HG02970 (cell line): ENCODE measurements at regions not wholly inside any gene's neighbourhood (a gene's known extent, or its start where the extent isn't known, plus 50 kb on each side); places are given as distances from the start of the nearest gene placed in this dataset.
"Not testable (repeated sequence)": the region's sequence is repeated elsewhere in the genome, so short reads cannot be mapped to it uniquely, and the experiment has no call there.

Experiments used
- ATAC-seq: cut with Tn5 transposase; IDR thresholded peaks from one replicate; pipeline ENCODE4 v1.9.1; 2021; ENCODE audit warnings: mild to moderate bottlenecking, moderate library complexity, moderate number of reproducible peaks; ENCODE audit not compliant: unreplicated experiment, low FRiP score

- no peak for ATAC-seq
Measured at GRCh38 chr2:21895200-21895599, 771.4 kb downstream of the TDRD15 start.

DNA sequence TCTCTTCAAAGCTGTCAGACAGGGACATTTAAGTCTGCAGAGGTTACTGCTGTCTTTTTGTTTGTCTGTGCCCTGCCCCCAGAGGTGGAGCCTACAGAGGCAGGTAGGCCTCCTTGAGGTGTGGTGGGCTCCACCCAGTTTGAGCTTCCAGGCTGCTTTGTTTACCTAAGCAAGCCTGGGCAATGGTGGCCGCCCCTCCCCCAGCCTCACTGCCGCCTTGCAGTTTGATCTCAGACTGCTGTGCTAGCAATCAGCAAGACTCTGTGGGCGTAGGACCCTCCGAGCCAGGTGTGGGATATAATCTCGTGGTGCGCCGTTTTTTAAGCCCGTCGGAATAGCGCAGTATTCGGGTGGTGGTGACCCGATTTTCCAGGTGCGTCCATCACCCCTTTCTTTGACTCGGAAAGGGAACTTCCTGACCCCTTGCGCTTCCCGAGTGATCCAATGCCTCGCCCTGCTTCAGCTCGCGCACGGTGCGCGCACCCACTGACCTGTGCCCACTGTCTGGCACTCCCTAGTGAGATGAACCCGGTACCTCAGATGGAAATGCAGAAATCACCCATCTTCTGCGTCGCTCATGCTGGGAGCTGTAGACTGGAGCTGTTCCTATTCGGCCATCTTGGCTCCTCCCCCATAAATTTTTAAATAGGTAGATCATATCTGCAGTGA lies 785.1 kb downstream of the TDRD15 start:
- not testable (repeated sequence) for ATAC-seq

DNA sequence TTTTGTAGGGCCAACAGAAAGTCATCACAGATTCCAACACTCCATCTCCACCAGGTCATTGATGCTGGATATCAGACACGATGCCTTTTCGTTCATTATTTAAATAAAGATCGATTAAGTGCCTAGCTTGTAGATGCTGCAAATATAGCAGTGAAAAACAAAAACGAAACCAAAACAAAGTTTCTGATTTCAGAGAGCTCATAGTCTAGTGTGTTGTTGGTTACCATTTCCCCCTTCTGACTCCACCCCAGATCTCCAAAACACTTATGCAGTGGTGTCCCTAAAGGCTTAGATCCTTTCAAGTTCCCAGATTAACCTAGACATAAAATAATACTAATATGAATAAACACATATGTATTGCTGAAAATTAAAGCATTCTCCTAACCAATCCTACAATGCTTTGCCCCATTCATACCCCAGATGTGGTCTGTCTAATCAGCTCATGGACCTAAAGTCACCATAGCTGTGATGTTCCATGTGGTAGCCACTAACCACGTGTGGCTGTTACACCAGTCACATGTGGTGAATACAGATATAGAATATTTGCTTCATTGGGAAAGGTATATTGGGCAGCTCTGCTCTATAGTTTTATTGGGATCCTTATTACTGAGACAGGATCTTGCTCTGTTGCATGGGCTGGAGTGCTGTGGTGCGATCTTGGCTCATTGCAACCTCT lies 787.2 kb downstream of the TDRD15 start:
- no peak for ATAC-seq

DNA sequence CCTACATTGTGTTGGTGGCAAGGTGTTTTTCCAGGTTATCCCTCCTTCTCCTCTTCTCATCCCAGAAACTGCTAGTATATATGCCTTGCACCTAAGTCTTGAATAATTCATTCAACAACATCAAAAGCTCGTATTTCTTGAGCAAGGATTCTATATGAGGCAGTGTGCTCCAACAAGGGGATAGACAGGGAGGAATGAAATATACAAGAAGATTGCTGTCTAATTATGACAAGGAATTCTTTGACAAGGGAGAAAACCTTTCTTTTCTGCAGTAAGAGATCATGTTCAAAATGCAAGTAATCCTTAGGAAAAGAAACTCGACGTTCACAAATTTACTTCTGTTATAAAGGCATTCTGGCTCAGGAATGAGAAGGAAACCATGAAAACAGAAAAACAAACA lies 788.6 kb downstream of the TDRD15 start:
- ATAC-seq, result no peak

DNA sequence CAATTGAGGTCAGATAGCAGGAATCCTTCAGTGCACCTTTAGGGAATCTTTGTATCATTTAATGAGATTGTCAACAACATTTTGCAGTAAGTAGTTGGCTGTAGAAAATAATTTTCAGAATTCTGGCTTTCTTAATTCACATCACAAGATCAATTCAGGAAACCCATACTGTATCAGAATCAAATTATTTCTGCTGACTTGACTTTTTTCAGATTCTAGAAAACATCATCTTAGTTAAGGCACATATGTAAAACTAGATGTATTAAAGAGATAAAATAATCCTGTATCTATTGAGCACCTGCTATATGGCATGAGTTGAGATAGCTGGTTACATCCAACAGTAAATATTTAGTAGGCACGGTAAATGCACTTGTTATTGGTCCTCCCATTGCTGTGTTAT lies 791.4 kb downstream of the TDRD15 start:
- no peak for ATAC-seq

- ATAC-seq, result no peak
Measured at GRCh38 chr2:21916934-21917522, 793.3 kb downstream of the TDRD15 start.

DNA sequence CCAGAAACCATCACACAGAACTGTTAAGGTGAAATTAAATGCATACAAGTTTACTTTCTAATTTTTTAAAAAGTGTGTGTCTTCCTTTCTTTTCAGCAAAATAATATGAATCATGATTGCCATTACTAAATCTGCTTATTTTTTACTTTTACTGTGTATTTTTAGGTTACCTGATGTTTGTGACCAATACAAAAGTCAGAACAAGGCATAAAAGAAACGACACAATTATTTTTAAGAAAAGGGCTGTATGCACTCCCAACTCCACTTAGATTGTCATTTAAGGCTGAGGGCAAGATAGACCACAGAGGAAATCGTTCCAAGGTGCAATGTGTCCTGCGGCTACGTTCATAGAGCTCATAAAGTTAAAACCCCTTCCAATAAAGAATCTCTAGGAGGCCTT lies 797.0 kb downstream of the TDRD15 start:
- ATAC-seq, result no peak

GRCh38 chr2:21924640-21925285 lies 801.0 kb downstream of the TDRD15 start:
- ATAC-seq, result peak; percentile 80

DNA sequence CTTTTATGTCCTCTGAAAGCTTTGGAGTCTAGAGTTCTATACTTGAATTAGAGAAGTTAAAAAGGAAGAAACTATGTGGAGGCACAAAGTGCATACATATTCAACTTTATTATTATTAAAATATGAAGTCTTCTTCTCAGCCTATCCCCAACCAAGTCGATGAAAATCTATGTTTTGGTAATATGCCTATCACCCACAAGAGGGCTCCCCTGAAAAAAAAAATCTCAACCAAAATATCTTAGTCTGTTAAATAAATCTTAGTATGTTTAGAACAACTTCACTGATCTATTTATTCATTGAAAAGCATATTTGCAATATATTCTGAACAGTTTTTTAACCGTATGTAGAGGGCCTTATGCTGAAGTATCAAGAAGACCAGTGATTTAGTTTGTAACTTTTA lies 804.5 kb downstream of the TDRD15 start:
- ATAC-seq, result no peak

DNA sequence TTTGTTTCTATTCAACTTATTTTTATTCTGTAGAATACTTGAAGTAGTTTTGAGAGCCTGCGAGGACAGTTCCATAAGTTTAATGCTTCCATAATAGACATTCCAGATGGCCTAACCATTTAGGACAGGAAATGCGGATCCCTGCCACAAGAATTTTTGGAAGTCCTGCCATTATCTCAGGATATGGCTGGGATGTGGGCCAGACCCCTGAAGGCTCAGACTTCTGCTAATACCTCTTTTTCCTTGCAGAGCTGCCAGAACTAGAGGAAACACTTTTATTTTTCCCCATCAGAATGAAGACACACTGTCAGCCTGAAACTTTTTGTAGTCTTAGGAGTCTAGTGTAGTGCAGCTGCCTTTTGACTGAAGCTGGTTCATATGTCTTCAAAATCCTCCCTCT lies 806.5 kb downstream of the TDRD15 start:
- ATAC-seq, result no peak

GRCh38 chr2:21939967-21940366 lies 816.2 kb downstream of the TDRD15 start:
- no peak for ATAC-seq

DNA sequence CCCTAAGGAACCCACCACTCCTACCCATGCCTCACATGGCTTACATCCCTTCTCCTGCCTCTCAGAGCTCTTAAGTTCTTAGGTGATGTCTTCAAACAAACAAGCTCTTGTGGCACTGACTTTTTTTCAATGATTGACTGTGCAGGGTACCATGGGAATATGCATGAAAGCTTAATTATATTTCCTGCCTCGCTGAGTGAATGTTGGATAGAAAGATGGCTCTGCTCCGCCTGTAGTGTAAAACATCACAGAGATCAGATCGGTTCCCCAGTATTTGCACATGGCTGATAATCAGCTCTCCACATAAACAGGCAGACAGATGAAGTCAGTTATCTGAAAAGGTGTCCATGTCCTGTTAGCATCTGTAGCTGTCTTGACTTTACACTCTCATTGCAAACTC lies 820.8 kb downstream of the TDRD15 start:
- no peak for ATAC-seq

- no peak for ATAC-seq
Measured at GRCh38 chr2:21945658-21946057, 821.9 kb downstream of the TDRD15 start.

GRCh38 chr2:21947046-21947445 lies 823.3 kb downstream of the TDRD15 start:
- ATAC-seq, result no peak

GRCh38 chr2:21966139-21966538 lies 842.4 kb downstream of the TDRD15 start:
- ATAC-seq, result no peak

- no peak for ATAC-seq
Measured at GRCh38 chr2:21970971-21971370, 847.2 kb downstream of the TDRD15 start.

DNA sequence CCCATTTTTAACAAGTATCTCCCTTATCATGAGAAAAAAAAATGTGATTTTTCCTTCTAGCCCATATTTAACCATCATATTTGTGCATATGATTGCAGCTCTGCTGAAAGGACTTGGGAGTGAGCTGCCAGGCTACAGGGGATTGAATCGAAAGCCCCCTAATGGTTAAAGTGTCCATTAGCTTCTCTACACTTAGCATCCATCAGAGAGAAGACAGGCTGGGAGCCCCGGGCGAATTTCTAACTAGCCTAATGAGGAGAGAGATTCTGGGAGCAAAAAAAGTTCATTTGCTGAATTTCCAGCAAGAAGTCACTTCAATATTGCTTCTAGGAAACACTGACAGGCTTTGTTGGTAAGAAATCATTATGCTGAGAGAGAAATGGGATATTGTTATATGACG lies 848.8 kb downstream of the TDRD15 start:
- ATAC-seq, result no peak

- no peak for ATAC-seq
Measured at GRCh38 chr2:21981127-21981526, 857.4 kb downstream of the TDRD15 start.

- ATAC-seq, result no peak
Measured at GRCh38 chr2:21993002-21993401, 869.2 kb downstream of the TDRD15 start.

GRCh38 chr2:21996339-21996738 lies 872.6 kb downstream of the TDRD15 start:
- ATAC-seq, result no peak

DNA sequence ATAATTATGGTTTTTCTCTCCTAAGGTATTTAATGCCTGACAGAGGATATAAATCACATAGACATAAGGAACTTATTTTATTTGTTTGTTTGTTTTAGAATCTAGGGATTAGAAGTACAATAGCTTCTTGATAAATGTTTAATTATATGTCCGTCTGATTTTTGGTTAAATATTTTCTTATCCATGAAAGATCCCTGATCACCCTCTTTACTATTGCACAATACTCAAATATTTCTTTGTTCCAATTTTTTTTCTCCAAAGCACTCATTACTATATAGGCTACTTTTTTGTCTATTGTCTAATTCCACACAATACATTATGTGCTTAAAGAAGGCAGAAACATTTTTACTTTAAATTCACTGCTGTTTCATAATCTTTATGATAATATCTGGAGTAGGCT lies 875.8 kb downstream of the TDRD15 start:
- ATAC-seq, result no peak
